KMS-11 (cell line): ENCODE measurements at regions not wholly inside any gene's neighbourhood (a gene's known extent, or its start where the extent isn't known, plus 50 kb on each side); places are given as distances from the start of the nearest gene placed in this dataset.

Experiments used
- H2AFZ ChIP-seq: fragments of 200-600 bp; sonication (generic); 2 replicates; pipeline ENCODE4 v1.6.1; 2016; ENCODE audit warnings: antibody characterized with exemption, mixed run types, low read depth
- H3K27ac ChIP-seq: fragments of 200-600 bp; sonication (generic); 2 replicates; pipeline ENCODE4 v1.6.1; 2016; ENCODE audit warnings: mild to moderate bottlenecking, mixed run types
- H3K27me3 ChIP-seq: fragments of 200-600 bp; sonication (generic); 2 replicates; pipeline ENCODE4 v1.6.1; 2017; ENCODE audit warnings: mild to moderate bottlenecking, low read depth, mixed run types, moderate library complexity; ENCODE audit not compliant: insufficient read depth
- H3K36me3 ChIP-seq: fragments of 200-600 bp; sonication (generic); 2 replicates; pipeline ENCODE4 v1.6.1; 2017; ENCODE audit warnings: mild to moderate bottlenecking, mixed run types; ENCODE audit not compliant: insufficient read depth
- H3K4me1 ChIP-seq: fragments of 200-600 bp; sonication (generic); 2 replicates; pipeline ENCODE4 v1.6.1; 2016; ENCODE audit warnings: mild to moderate bottlenecking, low read depth, mixed run types; ENCODE audit not compliant: poor library complexity, severe bottlenecking
- H3K4me2 ChIP-seq: fragments of 200-600 bp; sonication (generic); 2 replicates; pipeline ENCODE4 v1.7.0; 2016; ENCODE audit warnings: mild to moderate bottlenecking, mixed run types
- H3K4me3 ChIP-seq: fragments of 200-600 bp; sonication (generic); IDR thresholded peaks from 2 replicates; pipeline ENCODE4 v1.6.1; 2017; ENCODE audit warnings: low read depth, low read length, mixed read lengths; ENCODE audit not compliant: insufficient read depth
- H3K79me2 ChIP-seq: fragments of 200-600 bp; sonication (generic); 2 replicates; pipeline ENCODE4 v1.6.1; 2016; ENCODE audit warnings: low read depth, mixed run types; ENCODE audit not compliant: insufficient read depth
- H3K9ac ChIP-seq: fragments of 200-600 bp; sonication (generic); 2 replicates; pipeline ENCODE4 v1.6.1; 2016; ENCODE audit warnings: mild to moderate bottlenecking, mixed run types
- H4K20me1 ChIP-seq: fragments of 200-600 bp; sonication (generic); 2 replicates; pipeline ENCODE4 v1.6.1; 2016; ENCODE audit warnings: mild to moderate bottlenecking, mixed run types; ENCODE audit not compliant: insufficient read depth
- CTCF ChIP-seq: fragments of 200-600 bp; sonication (generic); conservative IDR thresholded peaks from 2 replicates; pipeline ENCODE4 v1.6.1; 2017; ENCODE audit warnings: low read depth, mild to moderate bottlenecking, antibody characterized with exemption, low read length, moderate library complexity, mixed read lengths

GRCh38 chr11:80886684-80887083 lies 1445.9 kb upstream of the TENM4 start:
- H3K36me3 ChIP-seq, result no peaks in the 10 kb centered on the region
- no peaks in the 10 kb centered on the region for H3K4me1 ChIP-seq
- no peaks in the 10 kb centered on the region for H3K27me3 ChIP-seq
- no peak for TF ChIP-seq CTCF
- no peak overlapping the region for H3K9ac ChIP-seq
- H3K4me3 ChIP-seq, result no peak overlapping the region
- H3K27ac ChIP-seq, result no peak overlapping the region
- H2AFZ ChIP-seq, result no peak overlapping the region
- H3K79me2 ChIP-seq, result no peaks in the 10 kb centered on the region
- no peak overlapping the region for H3K4me2 ChIP-seq
- no peaks in the 10 kb centered on the region for H4K20me1 ChIP-seq

GRCh38 chr11:80873310-80873999 lies 1432.6 kb upstream of the TENM4 start:
- H4K20me1 ChIP-seq, result no peaks in the 10 kb centered on the region
- no peak overlapping the region for H3K4me2 ChIP-seq
- H2AFZ ChIP-seq, result no peak overlapping the region
- no peaks in the 10 kb centered on the region for H3K79me2 ChIP-seq
- H3K27ac ChIP-seq, result no peak overlapping the region
- no peak overlapping the region for H3K9ac ChIP-seq
- no peak overlapping the region for H3K4me3 ChIP-seq
- no peak for TF ChIP-seq CTCF
- no peaks in the 10 kb centered on the region for H3K4me1 ChIP-seq
- H3K27me3 ChIP-seq, result no peaks in the 10 kb centered on the region
- H3K36me3 ChIP-seq, result no peaks in the 10 kb centered on the region

- H3K27ac ChIP-seq, result no peak overlapping the region
- TF ChIP-seq CTCF, result no peak
- no peak overlapping the region for H3K4me2 ChIP-seq
- H3K4me3 ChIP-seq, result no peak overlapping the region
- no peaks in the 10 kb centered on the region for H3K27me3 ChIP-seq
- H4K20me1 ChIP-seq, result no peaks in the 10 kb centered on the region
- H2AFZ ChIP-seq, result no peak overlapping the region
- H3K79me2 ChIP-seq, result no peaks in the 10 kb centered on the region
- no peaks in the 10 kb centered on the region for H3K36me3 ChIP-seq
- H3K9ac ChIP-seq, result no peak overlapping the region
- H3K4me1 ChIP-seq, result no peaks in the 10 kb centered on the region
Observed at GRCh38 chr11:80872116-80872728, 1431.4 kb upstream of the TENM4 start.

GRCh38 chr11:80868831-80869230 lies 1428.0 kb upstream of the TENM4 start:
- H3K27ac ChIP-seq, result no peak overlapping the region
- no peaks in the 10 kb centered on the region for H3K27me3 ChIP-seq
- no peak for TF ChIP-seq CTCF
- no peaks in the 10 kb centered on the region for H3K36me3 ChIP-seq
- no peaks in the 10 kb centered on the region for H3K79me2 ChIP-seq
- no peak overlapping the region for H2AFZ ChIP-seq
- no peak overlapping the region for H3K9ac ChIP-seq
- no peak overlapping the region for H3K4me3 ChIP-seq
- H3K4me1 ChIP-seq, result no peaks in the 10 kb centered on the region
- no peaks in the 10 kb centered on the region for H4K20me1 ChIP-seq
- no peak overlapping the region for H3K4me2 ChIP-seq
